ENCODE measurements at regions not wholly inside any gene's neighbourhood (a gene's known extent, or its start where the extent isn't known, plus 50 kb on each side); places are given as distances from the start of the nearest gene placed in this dataset.

GRCh38 chr5:29099585-29099984 lies 2061.2 kb upstream of the CDH9 start:
- DNase-seq = no peak

DNA sequence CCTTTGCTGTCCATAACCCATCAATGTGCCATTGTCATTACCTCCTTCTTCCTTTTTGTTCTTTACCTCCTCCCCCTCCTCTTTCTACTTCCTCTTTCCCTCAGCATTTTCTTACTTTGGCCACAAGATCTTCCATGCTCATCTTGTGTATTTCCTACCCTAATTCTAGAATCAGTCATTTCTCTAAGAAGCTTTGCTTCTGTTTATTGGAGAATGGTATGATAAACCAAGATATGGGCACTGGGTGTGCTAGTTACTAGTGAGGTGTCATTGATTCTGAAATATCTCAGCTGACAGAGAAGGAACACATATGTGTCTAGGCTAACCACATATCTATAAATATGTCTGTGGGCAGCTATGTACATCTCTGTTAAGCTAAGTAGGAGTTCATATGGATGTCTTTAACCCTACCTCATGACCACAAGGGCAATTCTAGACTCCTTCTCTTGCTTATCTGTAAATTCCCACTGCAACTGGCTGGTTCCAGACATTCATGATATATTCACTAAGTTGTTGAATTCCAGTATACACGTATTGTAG lies 2051.3 kb upstream of the CDH9 start:
- no peak for DNase-seq

DNA sequence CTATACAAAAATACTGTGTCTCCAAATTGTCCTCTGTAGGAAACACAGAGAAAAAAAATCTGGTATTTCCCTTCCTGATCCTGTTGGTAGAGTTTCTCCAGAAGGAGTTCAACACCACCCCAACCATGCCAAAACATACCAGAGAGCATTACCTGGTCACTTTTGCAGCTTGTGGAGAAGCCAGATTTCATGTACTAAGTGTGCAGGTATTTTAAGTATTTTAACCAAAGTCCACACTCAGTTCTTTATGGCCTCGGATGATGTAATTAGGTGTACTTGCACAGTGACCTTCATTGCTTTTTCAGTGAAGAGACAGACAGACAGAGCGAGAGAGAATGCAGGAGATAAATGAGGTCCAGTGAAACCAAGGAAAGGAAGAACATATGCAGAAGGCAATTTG lies 2046.8 kb upstream of the CDH9 start:
- no peak for DNase-seq

DNA sequence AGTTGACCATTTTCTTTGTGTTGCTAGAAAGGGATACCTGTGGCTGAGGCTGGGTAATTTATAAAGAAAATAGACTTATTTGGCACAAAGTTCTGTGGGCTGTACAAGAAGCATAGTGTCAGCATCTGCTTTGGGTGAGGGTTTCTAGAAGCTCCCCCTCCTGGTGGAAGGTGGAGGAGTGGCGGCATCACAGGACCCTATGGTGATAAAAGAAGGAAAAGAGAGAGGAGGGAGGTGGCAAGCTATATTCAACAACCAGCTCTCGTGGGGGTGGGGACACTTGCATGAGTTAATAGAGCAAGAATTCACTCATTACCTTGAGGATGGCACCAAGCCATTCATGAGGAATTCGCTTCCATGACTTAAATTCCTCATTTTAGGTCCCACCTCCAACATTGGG lies 2041.4 kb upstream of the CDH9 start:
- DNase-seq = no peak

- no peak for DNase-seq
Observed at GRCh38 chr5:29077451-29077850, 2039.1 kb upstream of the CDH9 start.

GRCh38 chr5:29069104-29069402 lies 2030.7 kb upstream of the CDH9 start:
- DNase-seq = no peak

DNA sequence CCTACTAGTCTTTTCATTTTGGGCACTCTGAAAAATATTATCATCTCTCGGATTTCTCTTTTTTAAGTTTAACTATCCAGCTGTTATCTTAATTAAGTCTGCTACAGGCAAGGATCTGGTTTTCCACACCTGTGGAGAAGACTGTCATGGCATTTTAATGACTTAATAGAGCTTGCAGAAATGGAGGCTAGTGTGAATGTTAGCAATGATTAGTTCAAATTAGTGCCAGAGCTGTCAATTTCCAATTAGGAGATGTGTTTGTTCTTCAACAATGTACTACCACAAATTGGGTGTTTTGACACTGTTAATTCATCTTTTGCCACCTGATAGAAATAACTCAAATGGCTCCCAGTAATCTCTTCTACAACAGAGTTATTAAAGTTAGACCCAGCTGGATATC lies 2023.0 kb upstream of the CDH9 start:
- no peak for DNase-seq

GRCh38 chr5:29054694-29055093 lies 2016.3 kb upstream of the CDH9 start:
- no peak for DNase-seq

- no peak for DNase-seq
Observed at GRCh38 chr5:29054282-29054681, 2015.9 kb upstream of the CDH9 start.

- no peak for DNase-seq
Observed at GRCh38 chr5:29051509-29051908, 2013.1 kb upstream of the CDH9 start.

GRCh38 chr5:29042152-29042551 lies 2003.8 kb upstream of the CDH9 start:
- DNase-seq = no peak

DNA sequence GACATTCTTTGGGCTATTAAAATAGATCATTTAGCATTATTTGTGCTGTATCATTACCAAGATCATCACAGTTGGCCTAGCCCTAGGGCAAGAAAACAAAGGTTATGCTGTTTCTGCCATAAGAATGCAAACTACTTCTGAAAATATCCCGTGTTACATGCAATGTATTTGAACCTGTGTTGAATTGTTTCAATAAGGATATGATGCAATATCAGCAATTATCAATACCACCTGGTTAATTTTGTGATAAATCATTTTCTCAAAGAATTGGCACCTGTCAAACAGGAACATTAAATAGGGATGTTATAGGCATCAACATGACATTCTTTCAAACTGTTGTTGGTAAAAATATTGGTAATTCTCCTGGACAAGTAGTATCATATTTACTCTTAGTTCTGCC lies 2002.0 kb upstream of the CDH9 start:
- DNase-seq = no peak

DNA sequence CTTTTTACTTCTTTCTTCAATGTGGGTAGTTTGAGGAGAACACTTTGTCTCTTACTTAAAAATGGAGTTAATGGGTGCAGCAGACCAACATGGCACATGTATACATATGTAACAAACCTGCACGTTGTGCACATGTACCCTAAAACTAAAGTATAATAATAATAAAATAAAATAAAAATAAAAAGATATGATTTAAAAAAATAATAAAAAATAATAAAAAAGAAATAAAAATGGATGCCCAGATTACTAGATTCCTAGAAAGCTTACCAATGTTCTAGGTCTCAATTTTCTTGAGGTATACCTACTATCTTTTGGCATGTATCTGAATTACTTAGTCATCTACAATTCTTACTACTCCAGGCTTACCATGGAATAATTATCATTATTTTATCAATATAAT lies 2001.6 kb upstream of the CDH9 start:
- no peak for DNase-seq

- DNase-seq = no peak
Observed at GRCh38 chr5:29037716-29038115, 1999.3 kb upstream of the CDH9 start.

- no peak for DNase-seq
Observed at GRCh38 chr5:29024052-29024451, 1985.7 kb upstream of the CDH9 start.

GRCh38 chr5:29023541-29023940 lies 1985.2 kb upstream of the CDH9 start:
- no peak for DNase-seq

- no peak for DNase-seq
Observed at GRCh38 chr5:29017501-29017900, 1979.1 kb upstream of the CDH9 start.

DNA sequence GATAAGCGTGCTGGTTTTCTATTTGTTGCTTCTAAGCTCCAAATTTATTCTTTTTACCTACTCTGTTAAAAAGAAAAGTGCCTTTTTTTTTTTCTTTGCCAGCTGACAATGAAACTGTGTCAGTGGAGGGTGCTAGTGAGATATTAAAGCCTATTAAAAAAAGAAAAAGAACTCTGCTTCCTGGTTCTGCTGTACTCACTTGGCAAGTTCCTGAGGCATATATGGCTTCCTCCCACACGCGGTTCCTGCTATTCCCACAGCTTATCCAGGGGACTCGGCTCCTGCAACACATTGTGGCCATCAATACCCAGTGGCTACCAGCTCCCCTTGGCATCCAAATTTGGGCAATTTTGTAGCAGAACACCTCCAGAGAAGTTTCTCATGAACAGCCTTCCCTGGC lies 1977.7 kb upstream of the CDH9 start:
- DNase-seq = no peak

- no peak for DNase-seq
Observed at GRCh38 chr5:29015523-29015922, 1977.1 kb upstream of the CDH9 start.

DNA sequence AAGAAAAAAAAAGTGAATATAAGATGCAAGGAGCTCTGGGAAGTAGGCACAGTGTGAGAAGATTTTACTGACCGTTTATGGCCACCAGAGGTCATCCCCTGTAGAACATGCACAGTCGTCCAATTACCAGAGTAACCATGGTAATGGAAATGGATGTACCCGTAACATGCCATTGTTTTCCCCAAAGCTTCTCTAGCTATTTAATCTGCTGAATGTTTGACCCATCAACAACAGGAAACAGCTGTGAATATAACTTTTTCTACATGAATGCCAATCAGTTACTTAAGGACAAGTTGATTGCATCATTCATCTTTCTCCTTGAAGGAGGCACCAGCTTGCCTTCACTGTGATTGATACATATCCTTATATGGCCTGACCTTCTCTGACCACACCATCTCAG lies 1967.0 kb upstream of the CDH9 start:
- DNase-seq = no peak

DNA sequence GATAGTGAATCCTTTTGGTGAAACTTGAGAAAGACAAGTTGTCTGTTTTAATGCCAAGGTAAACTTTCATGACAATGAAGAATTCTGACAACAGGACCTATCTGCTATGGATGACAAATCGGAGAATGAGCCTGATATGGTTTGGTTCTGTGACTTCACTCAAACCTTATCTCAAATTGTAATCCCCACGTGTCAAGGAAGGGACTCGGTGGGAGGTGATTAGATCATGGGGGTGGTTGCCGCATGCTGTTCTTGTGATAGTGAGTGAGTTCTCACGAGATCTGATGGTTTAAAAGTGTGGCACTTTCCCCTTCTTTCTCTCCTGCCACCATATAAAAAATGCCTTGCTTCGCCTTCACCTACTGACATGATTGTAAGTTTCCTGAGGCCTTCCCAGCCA lies 1964.1 kb upstream of the CDH9 start:
- no peak for DNase-seq

GRCh38 chr5:29001666-29002065 lies 1963.3 kb upstream of the CDH9 start:
- DNase-seq = no peak

- no peak for DNase-seq
Observed at GRCh38 chr5:28984639-28985038, 1946.3 kb upstream of the CDH9 start.

DNA sequence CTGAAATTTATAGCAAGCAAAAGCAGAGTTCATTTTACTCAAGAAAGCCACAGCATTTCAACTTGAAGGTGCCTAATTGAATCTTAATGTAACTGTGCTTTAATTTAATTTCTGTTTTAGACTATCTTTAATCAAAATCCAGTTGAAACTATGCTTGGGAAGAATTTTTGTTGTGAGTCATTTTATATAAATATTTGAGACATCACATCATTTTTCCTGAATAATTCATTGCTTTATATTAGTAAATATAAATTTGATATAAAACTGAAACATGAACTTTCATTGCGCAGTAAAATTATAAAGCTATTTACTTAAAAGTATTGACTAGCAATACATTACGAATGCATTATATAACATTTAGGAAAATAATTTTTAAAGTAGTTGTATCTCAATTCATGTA lies 1937.1 kb upstream of the CDH9 start:
- DNase-seq = no peak

DNA sequence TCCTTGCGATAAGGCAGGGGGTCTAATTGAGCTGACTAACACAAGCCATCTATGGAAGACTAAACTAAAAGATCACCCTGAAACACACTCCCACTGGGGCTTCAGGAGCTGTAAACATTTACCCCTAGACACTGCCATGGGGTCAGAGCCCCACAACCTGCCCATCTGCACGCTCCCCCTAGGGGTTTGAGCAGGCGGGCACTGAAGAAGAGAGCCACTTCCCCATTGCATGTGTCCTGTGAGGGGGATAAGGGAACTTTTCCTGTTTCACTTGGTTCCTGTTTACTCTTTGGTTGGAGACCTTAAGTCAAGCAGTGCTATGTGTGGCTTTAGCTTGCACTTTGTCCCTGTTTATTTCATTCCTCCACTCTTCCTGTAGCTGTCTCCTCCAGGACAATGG lies 1929.5 kb upstream of the CDH9 start:
- no peak for DNase-seq

DNA sequence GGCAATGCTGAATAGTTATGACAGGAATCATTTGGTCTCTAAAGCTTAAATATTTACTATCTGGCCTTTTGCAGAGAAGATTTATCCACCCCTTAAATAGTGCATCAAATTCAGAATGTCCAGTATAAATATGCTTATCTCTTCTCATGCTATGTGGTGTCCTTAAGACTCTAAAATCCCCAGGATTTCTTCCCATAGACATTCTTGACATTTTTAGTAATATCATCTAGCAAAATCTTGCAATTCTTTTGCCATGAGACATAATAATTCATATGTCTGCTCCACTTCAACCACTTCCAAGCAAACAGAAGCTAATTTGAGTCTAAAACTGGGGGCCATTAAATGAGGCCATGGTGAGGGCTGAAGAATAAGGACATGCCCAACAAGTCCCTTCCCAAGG lies 1923.4 kb upstream of the CDH9 start:
- DNase-seq = no peak
